HEK293 (cell line): ENCODE measurements at regions not wholly inside any gene's neighbourhood (a gene's known extent, or its start where the extent isn't known, plus 50 kb on each side); places are given as distances from the start of the nearest gene placed in this dataset.

Experiments
- SP2 ChIP-seq: fragments of 450-650 bp; formaldehyde crosslinking; IDR thresholded peaks from 2 replicates; pipeline ENCODE4 v1.5.1; 2016; ENCODE audit warnings: missing biosample characterization, missing genetic modification characterization
- ZBTB21 ChIP-seq: fragments of 450-650 bp; formaldehyde crosslinking; IDR thresholded peaks from 2 replicates; pipeline ENCODE4 v1.5.1; 2017; ENCODE audit warnings: missing biosample characterization, missing genetic modification characterization
- ZNF112 ChIP-seq: fragments of 450-650 bp; formaldehyde crosslinking; IDR thresholded peaks from 2 replicates; pipeline ENCODE4 v1.5.0; 2017; ENCODE audit warnings: missing biosample characterization, missing genetic modification characterization
- TF ChIP-seq, protein P1 (sequence below): fragments of 450-650 bp; formaldehyde crosslinking; IDR thresholded peaks from 2 replicates; pipeline ENCODE4 v1.5.1; 2017; ENCODE audit warnings: missing biosample characterization, missing genetic modification characterization
- TF ChIP-seq, protein P2 (sequence below): fragments of 450-650 bp; formaldehyde crosslinking; IDR thresholded peaks from 2 replicates; pipeline ENCODE4 v1.5.1; 2016; ENCODE audit warnings: missing biosample characterization, missing genetic modification characterization, borderline replicate concordance
- TF ChIP-seq, protein P3 (sequence below): fragments of 450-650 bp; formaldehyde crosslinking; IDR thresholded peaks from 2 replicates; pipeline ENCODE4 v1.5.1; 2016; ENCODE audit warnings: missing biosample characterization, missing genetic modification characterization

DNA sequence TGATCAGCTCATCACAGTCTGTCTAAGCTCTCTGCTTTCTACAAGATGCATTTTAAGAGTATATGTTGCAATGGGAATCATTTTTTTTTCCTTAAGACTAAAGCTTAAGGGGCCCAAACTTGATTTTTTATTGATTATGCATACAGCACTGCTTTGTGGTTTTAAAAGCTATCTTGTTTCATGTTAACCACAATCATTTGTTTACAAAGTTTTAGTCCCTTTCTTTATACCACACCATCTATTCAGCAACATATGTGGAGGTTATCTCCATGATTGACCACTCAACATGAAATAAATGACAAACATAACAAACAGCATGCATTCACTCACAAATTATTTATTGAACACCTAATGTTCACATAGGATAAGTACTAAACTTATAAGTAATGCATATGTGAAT is 119.1 kb downstream of the FHL5 start:
- TF ChIP-seq ZBTB21 (tag by site-specific recombination), result no peak
- TF ChIP-seq SP2 (tag by site-specific recombination), result no peak
- TF ChIP-seq, protein P1, sequence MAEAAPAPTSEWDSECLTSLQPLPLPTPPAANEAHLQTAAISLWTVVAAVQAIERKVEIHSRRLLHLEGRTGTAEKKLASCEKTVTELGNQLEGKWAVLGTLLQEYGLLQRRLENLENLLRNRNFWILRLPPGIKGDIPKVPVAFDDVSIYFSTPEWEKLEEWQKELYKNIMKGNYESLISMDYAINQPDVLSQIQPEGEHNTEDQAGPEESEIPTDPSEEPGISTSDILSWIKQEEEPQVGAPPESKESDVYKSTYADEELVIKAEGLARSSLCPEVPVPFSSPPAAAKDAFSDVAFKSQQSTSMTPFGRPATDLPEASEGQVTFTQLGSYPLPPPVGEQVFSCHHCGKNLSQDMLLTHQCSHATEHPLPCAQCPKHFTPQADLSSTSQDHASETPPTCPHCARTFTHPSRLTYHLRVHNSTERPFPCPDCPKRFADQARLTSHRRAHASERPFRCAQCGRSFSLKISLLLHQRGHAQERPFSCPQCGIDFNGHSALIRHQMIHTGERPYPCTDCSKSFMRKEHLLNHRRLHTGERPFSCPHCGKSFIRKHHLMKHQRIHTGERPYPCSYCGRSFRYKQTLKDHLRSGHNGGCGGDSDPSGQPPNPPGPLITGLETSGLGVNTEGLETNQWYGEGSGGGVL (tag by site-specific recombination), result no peak
- TF ChIP-seq ZNF112, result no peak
- TF ChIP-seq, protein P2, sequence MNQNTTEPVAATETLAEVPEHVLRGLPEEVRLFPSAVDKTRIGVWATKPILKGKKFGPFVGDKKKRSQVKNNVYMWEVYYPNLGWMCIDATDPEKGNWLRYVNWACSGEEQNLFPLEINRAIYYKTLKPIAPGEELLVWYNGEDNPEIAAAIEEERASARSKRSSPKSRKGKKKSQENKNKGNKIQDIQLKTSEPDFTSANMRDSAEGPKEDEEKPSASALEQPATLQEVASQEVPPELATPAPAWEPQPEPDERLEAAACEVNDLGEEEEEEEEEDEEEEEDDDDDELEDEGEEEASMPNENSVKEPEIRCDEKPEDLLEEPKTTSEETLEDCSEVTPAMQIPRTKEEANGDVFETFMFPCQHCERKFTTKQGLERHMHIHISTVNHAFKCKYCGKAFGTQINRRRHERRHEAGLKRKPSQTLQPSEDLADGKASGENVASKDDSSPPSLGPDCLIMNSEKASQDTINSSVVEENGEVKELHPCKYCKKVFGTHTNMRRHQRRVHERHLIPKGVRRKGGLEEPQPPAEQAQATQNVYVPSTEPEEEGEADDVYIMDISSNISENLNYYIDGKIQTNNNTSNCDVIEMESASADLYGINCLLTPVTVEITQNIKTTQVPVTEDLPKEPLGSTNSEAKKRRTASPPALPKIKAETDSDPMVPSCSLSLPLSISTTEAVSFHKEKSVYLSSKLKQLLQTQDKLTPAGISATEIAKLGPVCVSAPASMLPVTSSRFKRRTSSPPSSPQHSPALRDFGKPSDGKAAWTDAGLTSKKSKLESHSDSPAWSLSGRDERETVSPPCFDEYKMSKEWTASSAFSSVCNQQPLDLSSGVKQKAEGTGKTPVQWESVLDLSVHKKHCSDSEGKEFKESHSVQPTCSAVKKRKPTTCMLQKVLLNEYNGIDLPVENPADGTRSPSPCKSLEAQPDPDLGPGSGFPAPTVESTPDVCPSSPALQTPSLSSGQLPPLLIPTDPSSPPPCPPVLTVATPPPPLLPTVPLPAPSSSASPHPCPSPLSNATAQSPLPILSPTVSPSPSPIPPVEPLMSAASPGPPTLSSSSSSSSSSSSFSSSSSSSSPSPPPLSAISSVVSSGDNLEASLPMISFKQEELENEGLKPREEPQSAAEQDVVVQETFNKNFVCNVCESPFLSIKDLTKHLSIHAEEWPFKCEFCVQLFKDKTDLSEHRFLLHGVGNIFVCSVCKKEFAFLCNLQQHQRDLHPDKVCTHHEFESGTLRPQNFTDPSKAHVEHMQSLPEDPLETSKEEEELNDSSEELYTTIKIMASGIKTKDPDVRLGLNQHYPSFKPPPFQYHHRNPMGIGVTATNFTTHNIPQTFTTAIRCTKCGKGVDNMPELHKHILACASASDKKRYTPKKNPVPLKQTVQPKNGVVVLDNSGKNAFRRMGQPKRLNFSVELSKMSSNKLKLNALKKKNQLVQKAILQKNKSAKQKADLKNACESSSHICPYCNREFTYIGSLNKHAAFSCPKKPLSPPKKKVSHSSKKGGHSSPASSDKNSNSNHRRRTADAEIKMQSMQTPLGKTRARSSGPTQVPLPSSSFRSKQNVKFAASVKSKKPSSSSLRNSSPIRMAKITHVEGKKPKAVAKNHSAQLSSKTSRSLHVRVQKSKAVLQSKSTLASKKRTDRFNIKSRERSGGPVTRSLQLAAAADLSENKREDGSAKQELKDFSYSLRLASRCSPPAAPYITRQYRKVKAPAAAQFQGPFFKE (tag by site-specific recombination), result no peak
- TF ChIP-seq, protein P3, sequence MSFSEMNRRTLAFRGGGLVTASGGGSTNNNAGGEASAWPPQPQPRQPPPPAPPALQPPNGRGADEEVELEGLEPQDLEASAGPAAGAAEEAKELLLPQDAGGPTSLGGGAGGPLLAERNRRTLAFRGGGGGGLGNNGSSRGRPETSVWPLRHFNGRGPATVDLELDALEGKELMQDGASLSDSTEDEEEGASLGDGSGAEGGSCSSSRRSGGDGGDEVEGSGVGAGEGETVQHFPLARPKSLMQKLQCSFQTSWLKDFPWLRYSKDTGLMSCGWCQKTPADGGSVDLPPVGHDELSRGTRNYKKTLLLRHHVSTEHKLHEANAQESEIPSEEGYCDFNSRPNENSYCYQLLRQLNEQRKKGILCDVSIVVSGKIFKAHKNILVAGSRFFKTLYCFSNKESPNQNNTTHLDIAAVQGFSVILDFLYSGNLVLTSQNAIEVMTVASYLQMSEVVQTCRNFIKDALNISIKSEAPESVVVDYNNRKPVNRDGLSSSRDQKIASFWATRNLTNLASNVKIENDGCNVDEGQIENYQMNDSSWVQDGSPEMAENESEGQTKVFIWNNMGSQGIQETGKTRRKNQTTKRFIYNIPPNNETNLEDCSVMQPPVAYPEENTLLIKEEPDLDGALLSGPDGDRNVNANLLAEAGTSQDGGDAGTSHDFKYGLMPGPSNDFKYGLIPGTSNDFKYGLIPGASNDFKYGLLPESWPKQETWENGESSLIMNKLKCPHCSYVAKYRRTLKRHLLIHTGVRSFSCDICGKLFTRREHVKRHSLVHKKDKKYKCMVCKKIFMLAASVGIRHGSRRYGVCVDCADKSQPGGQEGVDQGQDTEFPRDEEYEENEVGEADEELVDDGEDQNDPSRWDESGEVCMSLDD (tag by site-specific recombination), result no peak
